Liver (tissue), 8 donors: ENCODE measurements at regions not wholly inside any gene's neighbourhood (a gene's known extent, or its start where the extent isn't known, plus 50 kb on each side); places are given as distances from the start of the nearest gene placed in this dataset.

ENCODE experiments used
- DNase-seq: peaks from one replicate; pipeline ENCODE4 v3.0.0-alpha.2; 2017; ENCODE audit warnings: low spot score
- H3K27ac ChIP-seq, 2 donors: one replicate each; pipeline ENCODE4 v1.7.0; 2013; ENCODE audit warnings: inconsistent platforms in 2 of 2, low read length in 2 of 2, control low read depth in 1 of 2, low read depth in 1 of 2, mild to moderate bottlenecking in 1 of 2
- H3K27me3 ChIP-seq, 4 donors: one replicate each; pipeline versions ENCODE4 v1.6.1 to v1.7.0; 2013; ENCODE audit warnings: low read length in 3 of 4, inconsistent platforms in 1 of 4, mild to moderate bottlenecking in 1 of 4, moderate library complexity in 1 of 4; ENCODE audit not compliant: control insufficient read depth in 4 of 4, insufficient read depth in 4 of 4
- H3K36me3 ChIP-seq, 4 donors: one replicate each; pipeline versions ENCODE4 v1.6.1 to v1.7.0; 2013; ENCODE audit warnings: low read length in 3 of 4, mild to moderate bottlenecking in 3 of 4, low read depth in 1 of 4, moderate library complexity in 1 of 4; ENCODE audit not compliant: control insufficient read depth in 4 of 4, insufficient read depth in 3 of 4
- H3K4me1 ChIP-seq, 4 donors: one replicate each; pipeline versions ENCODE4 v1.6.1 to v1.7.0; 2013; ENCODE audit warnings: low read length in 3 of 4, mild to moderate bottlenecking in 3 of 4, moderate library complexity in 1 of 4; ENCODE audit not compliant: control insufficient read depth in 4 of 4, insufficient read depth in 4 of 4
- H3K4me3 ChIP-seq, 3 donors: one replicate each; pipeline versions ENCODE4 v1.6.1 to v1.7.0; 2013; ENCODE audit warnings: low read length in 3 of 3, control low read depth in 1 of 3, low read depth in 1 of 3, mild to moderate bottlenecking in 1 of 3
- H3K9ac ChIP-seq, 2 donors: one replicate each; pipeline ENCODE4 v1.7.0; 2013; ENCODE audit warnings: low read length in 2 of 2, mild to moderate bottlenecking in 2 of 2, moderate library complexity in 2 of 2, control low read depth in 1 of 2, low read depth in 1 of 2
- H3K9me3 ChIP-seq, 4 donors: one replicate each; pipeline versions ENCODE4 v1.6.1 to v1.7.0; 2013; ENCODE audit warnings: low read length in 3 of 4; ENCODE audit not compliant: control insufficient read depth in 4 of 4
- CTCF ChIP-seq: fragments of 150-350 bp; IDR thresholded peaks from 2 replicates; pipeline ENCODE4 v1.5.1; 2017; ENCODE audit warnings: improper control_type of control experiment, low read depth, low read length; ENCODE audit not compliant: missing input control
- EGR1 ChIP-seq, 2 donors: IDR thresholded peaks; 2 replicates each; pipeline ENCODE4 v1.6.1; 2016 to 2018; ENCODE audit warnings: antibody characterized with exemption in 2 of 2, low read depth in 2 of 2
- FOXA1 ChIP-seq: IDR thresholded peaks from 2 replicates; pipeline ENCODE4 v1.6.1; 2016; ENCODE audit warnings: antibody characterized with exemption
- FOXA2 ChIP-seq: IDR thresholded peaks from 2 replicates; pipeline ENCODE4 v1.6.1; 2016; ENCODE audit warnings: antibody characterized with exemption
- GABPA ChIP-seq, 2 donors: IDR thresholded peaks in 1 of 2; conservative IDR thresholded peaks in 1 of 2; 2 replicates each; pipeline ENCODE4 v1.6.1; 2016; ENCODE audit warnings: antibody characterized with exemption in 2 of 2, mild to moderate bottlenecking in 1 of 2, moderate library complexity in 1 of 2
- HNF4A ChIP-seq, 2 donors: conservative IDR thresholded peaks; 2 replicates each; pipeline ENCODE4 v1.6.1; 2016; ENCODE audit warnings: antibody characterized with exemption in 2 of 2, mild to moderate bottlenecking in 2 of 2
- JUND ChIP-seq, 2 donors: IDR thresholded peaks; 2 replicates each; pipeline ENCODE4 v1.6.1; 2016; ENCODE audit warnings: antibody characterized with exemption in 2 of 2
- NR2F2 ChIP-seq: IDR thresholded peaks from 2 replicates; pipeline ENCODE4 v1.6.1; 2016; ENCODE audit warnings: antibody characterized with exemption
- RAD21 ChIP-seq, 2 donors: IDR thresholded peaks; 2 replicates each; pipeline ENCODE4 v1.6.1; 2016; ENCODE audit warnings: antibody characterized with exemption in 2 of 2, mild to moderate bottlenecking in 2 of 2
- RXRA ChIP-seq, 2 donors: IDR thresholded peaks; 2 replicates each; pipeline ENCODE4 v1.6.1; 2017 to 2018; ENCODE audit warnings: antibody characterized with exemption in 2 of 2, mild to moderate bottlenecking in 1 of 2
- SP1 ChIP-seq: IDR thresholded peaks from 2 replicates; pipeline ENCODE4 v1.6.1; 2018; ENCODE audit warnings: antibody characterized with exemption, mild to moderate bottlenecking
- YY1 ChIP-seq: IDR thresholded peaks from 2 replicates; pipeline ENCODE4 v1.6.1; 2016; ENCODE audit warnings: antibody characterized with exemption, mild to moderate bottlenecking
- ZBTB33 ChIP-seq: IDR thresholded peaks from 2 replicates; pipeline ENCODE4 v1.6.1; 2016; ENCODE audit warnings: antibody characterized with exemption
- WGBS: extraction: QIAGEN DNeasy Blood & Tissue Kit; methylation state at CpG from one replicate; pipeline ENCODE4 v1.1.7; 2013; 5-methylcytosine and 5-hydroxymethylcytosine counted together
- TF ChIP-seq, protein P1 (sequence below): IDR thresholded peaks from 2 replicates; pipeline ENCODE4 v1.6.1; 2016; ENCODE audit warnings: antibody characterized with exemption
- TF ChIP-seq, protein P2 (sequence below): IDR thresholded peaks from 2 replicates; pipeline ENCODE4 v1.6.1; 2016; ENCODE audit warnings: antibody characterized with exemption
- TF ChIP-seq, protein P3 (sequence below): IDR thresholded peaks from 2 replicates; pipeline ENCODE4 v1.6.1; 2016; ENCODE audit warnings: antibody characterized with exemption, mild to moderate bottlenecking
- donor health status: healthy.
- donor health status: healthy.
- donor health status: healthy.
- donor health status: healthy.
- donor health status: healthy.

DNA sequence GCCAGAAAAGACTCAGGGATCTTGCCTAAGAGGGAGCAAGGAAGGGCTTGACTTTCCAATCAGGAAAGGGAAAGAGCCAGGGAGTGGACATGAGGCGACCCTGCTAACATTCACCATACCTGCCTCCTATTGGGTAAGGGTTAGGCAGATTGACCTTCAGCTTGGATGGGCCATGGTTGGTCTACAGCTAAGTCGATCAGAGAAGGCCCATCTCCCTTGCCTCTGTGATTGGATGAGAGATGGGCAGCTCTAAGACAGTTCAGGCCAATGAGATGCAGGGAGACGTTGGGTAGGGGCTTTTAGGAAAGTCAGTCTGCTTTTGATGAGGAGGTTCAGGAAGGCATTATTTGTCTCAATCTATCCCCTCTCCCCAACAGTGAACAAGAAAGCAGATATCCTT lies 135.0 kb upstream of the STC2 start:
- Histone ChIP-seq H3K9me3 (peaks cover 0 to 5% (median 3%) of the 10 kb centered on the region in 4 donors), H3K4me1 (no peaks in the 10 kb centered on the region), H3K36me3 (no peaks in the 10 kb centered on the region), H3K27me3 (peaks cover 0 to 3% (median under 1%) of the 10 kb centered on the region in 4 donors), H3K4me3 (no peak overlapping the region), H3K9ac (no peak overlapping the region), H3K27ac (no peak overlapping the region)
- WGBS = 80% methylated on average over 3 of the region's 3 CpGs
- no peak for TF ChIP-seq YY1
- TF ChIP-seq HNF4A (conservative IDR thresholded peaks at IDR 0.05) = no peak
- no peak for TF ChIP-seq EGR1 (IDR thresholded peaks at IDR 0.05; ENCODE audit: low read depth in 2 of 2)
- TF ChIP-seq NR2F2 = no peak
- TF ChIP-seq, protein P1, sequence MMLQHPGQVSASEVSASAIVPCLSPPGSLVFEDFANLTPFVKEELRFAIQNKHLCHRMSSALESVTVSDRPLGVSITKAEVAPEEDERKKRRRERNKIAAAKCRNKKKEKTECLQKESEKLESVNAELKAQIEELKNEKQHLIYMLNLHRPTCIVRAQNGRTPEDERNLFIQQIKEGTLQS = no peak
- no peak for TF ChIP-seq RAD21 (IDR thresholded peaks at IDR 0.05)
- no peak for DNase-seq

- no peak overlapping the region for H3K27ac ChIP-seq
- TF ChIP-seq FOXA1 = no peak
- no peak for TF ChIP-seq FOXA2
- TF ChIP-seq, protein P2, sequence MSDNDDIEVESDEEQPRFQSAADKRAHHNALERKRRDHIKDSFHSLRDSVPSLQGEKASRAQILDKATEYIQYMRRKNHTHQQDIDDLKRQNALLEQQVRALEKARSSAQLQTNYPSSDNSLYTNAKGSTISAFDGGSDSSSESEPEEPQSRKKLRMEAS = no peak
- no peak for TF ChIP-seq SP1
- no peak for TF ChIP-seq NR2F2
- no peak for TF ChIP-seq ZBTB33
- no peak for TF ChIP-seq GABPA (IDR thresholded peaks at IDR 0.05 in 1 of 2, conservative IDR thresholded peaks at IDR 0.05 in 1 of 2)
- TF ChIP-seq, protein P3, sequence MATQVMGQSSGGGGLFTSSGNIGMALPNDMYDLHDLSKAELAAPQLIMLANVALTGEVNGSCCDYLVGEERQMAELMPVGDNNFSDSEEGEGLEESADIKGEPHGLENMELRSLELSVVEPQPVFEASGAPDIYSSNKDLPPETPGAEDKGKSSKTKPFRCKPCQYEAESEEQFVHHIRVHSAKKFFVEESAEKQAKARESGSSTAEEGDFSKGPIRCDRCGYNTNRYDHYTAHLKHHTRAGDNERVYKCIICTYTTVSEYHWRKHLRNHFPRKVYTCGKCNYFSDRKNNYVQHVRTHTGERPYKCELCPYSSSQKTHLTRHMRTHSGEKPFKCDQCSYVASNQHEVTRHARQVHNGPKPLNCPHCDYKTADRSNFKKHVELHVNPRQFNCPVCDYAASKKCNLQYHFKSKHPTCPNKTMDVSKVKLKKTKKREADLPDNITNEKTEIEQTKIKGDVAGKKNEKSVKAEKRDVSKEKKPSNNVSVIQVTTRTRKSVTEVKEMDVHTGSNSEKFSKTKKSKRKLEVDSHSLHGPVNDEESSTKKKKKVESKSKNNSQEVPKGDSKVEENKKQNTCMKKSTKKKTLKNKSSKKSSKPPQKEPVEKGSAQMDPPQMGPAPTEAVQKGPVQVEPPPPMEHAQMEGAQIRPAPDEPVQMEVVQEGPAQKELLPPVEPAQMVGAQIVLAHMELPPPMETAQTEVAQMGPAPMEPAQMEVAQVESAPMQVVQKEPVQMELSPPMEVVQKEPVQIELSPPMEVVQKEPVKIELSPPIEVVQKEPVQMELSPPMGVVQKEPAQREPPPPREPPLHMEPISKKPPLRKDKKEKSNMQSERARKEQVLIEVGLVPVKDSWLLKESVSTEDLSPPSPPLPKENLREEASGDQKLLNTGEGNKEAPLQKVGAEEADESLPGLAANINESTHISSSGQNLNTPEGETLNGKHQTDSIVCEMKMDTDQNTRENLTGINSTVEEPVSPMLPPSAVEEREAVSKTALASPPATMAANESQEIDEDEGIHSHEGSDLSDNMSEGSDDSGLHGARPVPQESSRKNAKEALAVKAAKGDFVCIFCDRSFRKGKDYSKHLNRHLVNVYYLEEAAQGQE = no peak
- TF ChIP-seq, protein P1 = no peak
- TF ChIP-seq JUND (IDR thresholded peaks at IDR 0.05) = no peak
- TF ChIP-seq RXRA (IDR thresholded peaks at IDR 0.05) = no peak
- no peak for TF ChIP-seq YY1
- no peak for TF ChIP-seq CTCF
- TF ChIP-seq HNF4A (conservative IDR thresholded peaks at IDR 0.05) = no peak
- no peak for TF ChIP-seq EGR1 (IDR thresholded peaks at IDR 0.05; ENCODE audit: low read depth in 2 of 2)
- no peaks in the 10 kb centered on the region for H3K9me3 ChIP-seq
- H3K9ac ChIP-seq = no peak overlapping the region
- peaks cover 0 to 3% (median 0%) of the 10 kb centered on the region in 4 donors for H3K27me3 ChIP-seq
- H3K4me1 ChIP-seq = no peaks in the 10 kb centered on the region
- 62% methylated on average over 10 of the region's 10 CpGs for WGBS
- no peaks in the 10 kb centered on the region for H3K36me3 ChIP-seq
- H3K4me3 ChIP-seq = no peak overlapping the region
- DNase-seq = no peak
Measured at GRCh38 chr5:173458828-173459609, 130.8 kb upstream of the STC2 start.
